ENCODE measurements at regions not wholly inside any gene's neighbourhood (a gene's known extent, or its start where the extent isn't known, plus 50 kb on each side); places are given as distances from the start of the nearest gene placed in this dataset.

GRCh38 chr15:70435872-70436271 lies 327.5 kb downstream of the UACA start:
- no peak overlapping the region for H3K23ac ChIP-seq (ENCODE audit: low read depth, low read length)
- H2AK9ac ChIP-seq (replicated peaks; ENCODE audit: low read depth, low read length, poor library complexity): no peak overlapping the region
- no peak overlapping the region for H2BK120ac ChIP-seq (ENCODE audit: low read depth, low read length)
- H3K4ac ChIP-seq (ENCODE audit: low read depth, low read length): no peak overlapping the region
- POLR2A ChIA-PET (ENCODE audit: unreplicated experiment): no interaction called here
- H4K8ac ChIP-seq (ENCODE audit: low read depth in 2 of 2, low read length in 2 of 2): no peak overlapping the region
- no peaks in the 10 kb centered on the region for H4K20me1 ChIP-seq (ENCODE audit: insufficient read depth, low read length)
- BruUV-seq (replicated peaks): no TSS peak
- no peaks in the 10 kb centered on the region for H3K9me1 ChIP-seq (ENCODE audit: insufficient read depth, low read length)
- CTCF ChIA-PET: no interaction called here
- H3K36me3 ChIP-seq (ENCODE audit: control insufficient read depth, insufficient read depth, low read length): no peaks in the 10 kb centered on the region
- H3K56ac ChIP-seq (ENCODE audit: extremely low read depth, insufficient read depth, low read length): no peak overlapping the region
- H3K4me3 ChIP-seq (ENCODE audit: insufficient read depth, low read depth, low read length): no peak overlapping the region
- no peaks in the 10 kb centered on the region for H3K4me1 ChIP-seq (ENCODE audit: control insufficient read depth, insufficient read depth, low read length)
- intact Hi-C loops (cut with micrococcal nuclease) (no loop called here), in situ Hi-C loops (cut with MboI; ENCODE audit: low sequenced_read_pairs) (no loop called here), dilution Hi-C loops (cut with HindIII; ENCODE audit: low sequenced_read_pairs, unreplicated experiment) (no loop called here)
- no peak overlapping the region for H3K14ac ChIP-seq (replicated peaks; ENCODE audit: low read depth, low read length)
- H2BK20ac ChIP-seq (ENCODE audit: low read depth, low read length): no peak overlapping the region
- no peak overlapping the region for H2BK15ac ChIP-seq (ENCODE audit: low read depth, low read length)
- H2BK5ac ChIP-seq (ENCODE audit: low read depth, low read length, poor library complexity, severe bottlenecking): no peak overlapping the region
- no peaks in the 10 kb centered on the region for H3K79me1 ChIP-seq (ENCODE audit: low read depth in 1 of 2, low read length in 2 of 2)
- no peak overlapping the region for H3K27ac ChIP-seq (ENCODE audit: insufficient read depth, low read length)
- peaks cover 70% of the 10 kb centered on the region for H3K27me3 ChIP-seq (ENCODE audit: control insufficient read depth, insufficient read depth, low read length)
- no peak overlapping the region for H3K4me2 ChIP-seq (ENCODE audit: low read depth, low read length)
- no peak overlapping the region for H2AFZ ChIP-seq (replicated peaks; ENCODE audit: low read length, poor library complexity)
- no peaks in the 10 kb centered on the region for H3K9me3 ChIP-seq (ENCODE audit: control insufficient read depth, insufficient read depth, low read length)
- ATAC-seq (ENCODE audit: low read depth): no peak
- no peak overlapping the region for H4K91ac ChIP-seq (ENCODE audit: insufficient read depth, low read depth, low read length)
- TF ChIP-seq CHD1 (IDR thresholded peaks at IDR 0.05; ENCODE audit: low read depth, low read length) (no peak), MXI1 (IDR thresholded peaks at IDR 0.05; ENCODE audit: borderline replicate concordance, low read depth, low read length) (no peak), MAZ (IDR thresholded peaks at IDR 0.05; ENCODE audit: borderline replicate concordance, low read depth, low read length) (no peak)
- no peak overlapping the region for H3K9ac ChIP-seq (ENCODE audit: low read depth, low read length)
- H4K5ac ChIP-seq (ENCODE audit: low read depth, low read length): no peak overlapping the region
- no CpG with 5 or more reads among the region's 2 CpGs for WGBS, 2 experiments (ENCODE audit: extremely low coverage in 2 of 2, insufficient read length in 1 of 2)
- H2AK5ac ChIP-seq (ENCODE audit: low read depth, low read length): no peak overlapping the region
- H3K18ac ChIP-seq (ENCODE audit: low read depth, low read length): no peak overlapping the region
- no peak for DNase-seq
